Transverse colon (tissue), 4 donors: ENCODE measurements at regions not wholly inside any gene's neighbourhood (a gene's known extent, or its start where the extent isn't known, plus 50 kb on each side); places are given as distances from the start of the nearest gene placed in this dataset.

Source experiments
- DNase-seq: peaks from one replicate; pipeline ENCODE4 v3.0.0-alpha.2; 2019
- H3K27ac ChIP-seq, 4 donors: fragments of 200-600 bp; sonication (generic); 2 replicates each; pipeline ENCODE4 v1.5.1; 2016 to 2018; ENCODE audit warnings: inconsistent platforms in 4 of 4
- H3K27me3 ChIP-seq: fragments of 200-600 bp; sonication (generic); 2 replicates; pipeline ENCODE4 v1.5.1; 2017; ENCODE audit warnings: inconsistent platforms
- H3K36me3 ChIP-seq, 4 donors: fragments of 200-600 bp; sonication (generic); 2 replicates each; pipeline ENCODE4 v1.5.1; 2017 to 2019; ENCODE audit warnings: inconsistent platforms in 4 of 4
- H3K4me1 ChIP-seq, 4 donors: fragments of 200-600 bp; sonication (generic); 2 replicates each; pipeline ENCODE4 v1.5.1; 2017 to 2020; ENCODE audit warnings: inconsistent platforms in 4 of 4
- H3K4me3 ChIP-seq, 4 donors: fragments of 200-600 bp; sonication (generic); 1 replicate in 1 of 4; 2 replicates in 3 of 4; pipeline versions ENCODE4 v1.5.1 to v1.6.1; 2017 to 2019; ENCODE audit warnings: inconsistent platforms in 4 of 4
- H3K9me3 ChIP-seq, 2 donors: fragments of 200-600 bp; sonication (generic); 2 replicates each; pipeline ENCODE4 v1.5.1; 2017 to 2019; ENCODE audit warnings: inconsistent platforms in 2 of 2
- CTCF ChIP-seq, 5 experiments: fragments of 200-600 bp in 3 of 5; fragments of 450-650 bp in 2 of 5; sonication (generic) in 3 of 5; IDR thresholded peaks; 1 replicate in 2 of 5; 2 replicates in 3 of 5; pipeline ENCODE4 v1.5.1; 2016 to 2017; ENCODE audit warnings: antibody characterized with exemption in 5 of 5, inconsistent platforms in 3 of 5, mild to moderate bottlenecking in 2 of 5, moderate library complexity in 1 of 5
- EP300 ChIP-seq: sonication (generic); formaldehyde crosslinking; IDR thresholded peaks from one replicate; pipeline ENCODE4 v1.6.1; 2017; ENCODE audit warnings: antibody characterized with exemption, low read depth
- POLR2A ChIP-seq: fragments of 450-650 bp; IDR thresholded peaks from one replicate; pipeline ENCODE4 v1.6.1; 2016; ENCODE audit warnings: antibody characterized with exemption, mild to moderate bottlenecking, moderate library complexity
- POLR2AphosphoS5 ChIP-seq, 3 donors: sonication (generic); formaldehyde crosslinking; IDR thresholded peaks; one replicate each; pipeline ENCODE4 v1.6.1; 2016; ENCODE audit warnings: antibody characterized with exemption in 3 of 3
- WGBS, 2 donors: methylation state at CpG; one replicate each; pipeline ENCODE4 v1.1.5; 2018; ENCODE audit warnings: low coverage in 1 of 2; 5-methylcytosine and 5-hydroxymethylcytosine counted together
- in situ Hi-C, 4 donors: fragments of 200-750 bp; cut with MboI; loops; one replicate each; pipeline versions ENCODE4 v1.15.0 to v1.15.1; 2017; ENCODE audit warnings: low sequenced_read_pairs in 3 of 4, low pct_ligation_motif_present in 1 of 4, low pct_unique_long_range_greater_than_20kb in 1 of 4
- intact Hi-C: fragments of 100-400 bp; cut with DNase I; formaldehyde crosslinking; loops from one replicate; pipeline ENCODE4 v1.15.1; 2023; ENCODE audit warnings: low total_unique reads

GRCh38 chr20:39394461-39394860 lies 432.3 kb downstream of the DHX35 start:
- Histone ChIP-seq H3K27me3 (no peaks in the 10 kb centered on the region), H3K36me3 (no peaks in the 10 kb centered on the region), H3K4me3 (no peak overlapping the region), H3K9me3 (no peaks in the 10 kb centered on the region), H3K4me1 (no peaks in the 10 kb centered on the region), H3K27ac (no peak overlapping the region)
- TF ChIP-seq CTCF (IDR thresholded peaks at IDR 0.05) (no peak), EP300 (no peak), POLR2AphosphoS5 (IDR thresholded peaks at IDR 0.05) (no peak), POLR2A (no peak)
- WGBS, 2 donors = 83% methylated on average over 2 of the region's 2 CpGs; no CpG with 5 or more reads in 1 of the 2 donors
- in situ Hi-C loops (no loop called here), intact Hi-C loops (no loop called here)
- DNase-seq = no peak

GRCh38 chr20:39390186-39390585 lies 428.0 kb downstream of the DHX35 start:
- TF ChIP-seq POLR2A (no peak), POLR2AphosphoS5 (IDR thresholded peaks at IDR 0.05) (no peak), EP300 (no peak), CTCF (IDR thresholded peaks at IDR 0.05) (no peak)
- Histone ChIP-seq H3K27me3 (no peaks in the 10 kb centered on the region), H3K36me3 (no peaks in the 10 kb centered on the region), H3K27ac (no peak overlapping the region), H3K4me1 (no peaks in the 10 kb centered on the region), H3K9me3 (no peaks in the 10 kb centered on the region), H3K4me3 (no peak overlapping the region)
- in situ Hi-C loops = no loop called here
- intact Hi-C loops = no loop called here
- DNase-seq = no peak
- 60 to 83% methylated on average over 1 to 5 of the region's 5 CpGs for WGBS, 2 donors

GRCh38 chr20:39381595-39381994 lies 419.5 kb downstream of the DHX35 start:
- no peaks in the 10 kb centered on the region for H3K9me3 ChIP-seq
- H3K4me3 ChIP-seq = no peak overlapping the region
- H3K27ac ChIP-seq = no peak overlapping the region
- 58 to 67% methylated on average over 4 of the region's 4 CpGs for whole genome bisulfite sequencing, 2 donors
- TF ChIP-seq CTCF (IDR thresholded peaks at IDR 0.05) (no peak), POLR2AphosphoS5 (IDR thresholded peaks at IDR 0.05) (no peak), POLR2A (no peak), EP300 (no peak)
- intact Hi-C loops (no loop called here), in situ Hi-C loops (no loop called here)
- H3K27me3 ChIP-seq = no peaks in the 10 kb centered on the region
- DNase-seq = no peak
- no peaks in the 10 kb centered on the region for H3K36me3 ChIP-seq
- H3K4me1 ChIP-seq = no peaks in the 10 kb centered on the region

GRCh38 chr20:39378776-39379175 lies 416.6 kb downstream of the DHX35 start:
- Histone ChIP-seq H3K27ac (no peak overlapping the region), H3K27me3 (no peaks in the 10 kb centered on the region), H3K4me1 (no peaks in the 10 kb centered on the region), H3K36me3 (no peaks in the 10 kb centered on the region), H3K4me3 (no peak overlapping the region), H3K9me3 (no peaks in the 10 kb centered on the region)
- in situ Hi-C loops = no loop called here
- DNase-seq = no peak
- intact Hi-C loops = no loop called here
- TF ChIP-seq POLR2AphosphoS5 (IDR thresholded peaks at IDR 0.05) = no peak
- TF ChIP-seq CTCF (IDR thresholded peaks at IDR 0.05) = no peak
- WGBS, 2 donors = 42 to 78% methylated on average over 3 to 4 of the region's 5 CpGs
